ENCODE measurements at regions not wholly inside any gene's neighbourhood (a gene's known extent, or its start where the extent isn't known, plus 50 kb on each side); places are given as distances from the start of the nearest gene placed in this dataset.

DNA sequence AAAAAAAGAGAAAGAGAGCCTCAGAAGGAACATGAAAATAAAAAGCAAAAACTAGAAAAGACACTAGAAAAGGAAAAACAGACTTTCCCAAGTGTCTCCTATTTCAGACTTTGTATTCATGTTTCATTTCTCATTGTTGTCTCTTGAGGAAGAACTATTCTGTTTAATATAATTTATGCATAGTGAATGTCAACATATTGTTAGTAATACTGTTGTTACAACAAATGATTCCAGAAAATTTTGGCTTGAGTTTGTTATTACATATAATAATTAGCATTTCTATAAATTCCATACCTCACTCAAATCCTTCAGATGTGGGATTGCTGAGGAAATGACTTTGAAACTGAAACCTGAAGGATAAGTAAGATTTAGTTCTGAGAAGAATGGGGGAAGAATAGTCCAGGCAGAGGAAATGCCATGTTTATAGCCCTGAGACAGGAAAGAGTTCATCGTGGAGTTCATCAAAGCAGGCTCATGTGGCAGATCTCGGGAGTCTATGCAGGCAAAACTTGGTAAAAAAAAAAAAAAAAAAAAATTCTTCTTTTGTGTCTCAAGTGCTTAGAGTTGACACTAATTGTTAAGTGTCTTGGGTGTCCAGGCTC is 53.1 kb upstream of the EIF2S2 start:
- TF ChIP-seq, protein P1, sequence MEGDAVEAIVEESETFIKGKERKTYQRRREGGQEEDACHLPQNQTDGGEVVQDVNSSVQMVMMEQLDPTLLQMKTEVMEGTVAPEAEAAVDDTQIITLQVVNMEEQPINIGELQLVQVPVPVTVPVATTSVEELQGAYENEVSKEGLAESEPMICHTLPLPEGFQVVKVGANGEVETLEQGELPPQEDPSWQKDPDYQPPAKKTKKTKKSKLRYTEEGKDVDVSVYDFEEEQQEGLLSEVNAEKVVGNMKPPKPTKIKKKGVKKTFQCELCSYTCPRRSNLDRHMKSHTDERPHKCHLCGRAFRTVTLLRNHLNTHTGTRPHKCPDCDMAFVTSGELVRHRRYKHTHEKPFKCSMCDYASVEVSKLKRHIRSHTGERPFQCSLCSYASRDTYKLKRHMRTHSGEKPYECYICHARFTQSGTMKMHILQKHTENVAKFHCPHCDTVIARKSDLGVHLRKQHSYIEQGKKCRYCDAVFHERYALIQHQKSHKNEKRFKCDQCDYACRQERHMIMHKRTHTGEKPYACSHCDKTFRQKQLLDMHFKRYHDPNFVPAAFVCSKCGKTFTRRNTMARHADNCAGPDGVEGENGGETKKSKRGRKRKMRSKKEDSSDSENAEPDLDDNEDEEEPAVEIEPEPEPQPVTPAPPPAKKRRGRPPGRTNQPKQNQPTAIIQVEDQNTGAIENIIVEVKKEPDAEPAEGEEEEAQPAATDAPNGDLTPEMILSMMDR (conservative IDR thresholded peaks at IDR 0.05 in 1 of 2, IDR thresholded peaks at IDR 0.05 in 1 of 2; ENCODE audit: low read depth in 1 of 2, low read length in 2 of 2), result no peak
- TF ChIP-seq EZH2 (IDR thresholded peaks at IDR 0.05; ENCODE audit: low read length, missing control alignments), result no peak

All from fibroblast of lung (primary cell).